Progenitor cell of endocrine pancreas (in vitro differentiated cells): ENCODE measurements at regions not wholly inside any gene's neighbourhood (a gene's known extent, or its start where the extent isn't known, plus 50 kb on each side); places are given as distances from the start of the nearest gene placed in this dataset.

Experiments
- DNase-seq: peaks from one replicate; pipeline ENCODE4 v3.0.0; 2021; ENCODE audit warnings: low spot score; ENCODE audit not compliant: unreplicated experiment
- H3K27ac Mint-ChIP-seq: 2 replicates; pipeline ENCODE4 v1.8.0; 2021; ENCODE audit warnings: mild to moderate bottlenecking, moderate library complexity, mixed read lengths
- H3K27me3 Mint-ChIP-seq: 2 replicates; pipeline ENCODE4 v1.8.0; 2021; ENCODE audit warnings: mixed read lengths
- H3K36me3 Mint-ChIP-seq: 2 replicates; pipeline ENCODE4 v1.8.0; 2022; ENCODE audit warnings: mixed read lengths; ENCODE audit not compliant: insufficient read depth
- H3K4me1 Mint-ChIP-seq: 2 replicates; pipeline ENCODE4 v1.8.0; 2021; ENCODE audit warnings: low read depth, mixed read lengths
- H3K4me3 Mint-ChIP-seq: 2 replicates; pipeline ENCODE4 v1.8.0; 2021; ENCODE audit warnings: low read depth, mild to moderate bottlenecking, moderate library complexity, mixed read lengths
- H3K9me3 Mint-ChIP-seq: 2 replicates; pipeline ENCODE4 v1.8.0; 2021; ENCODE audit warnings: low read depth, mixed read lengths
- TF ChIP-seq, protein P1 (sequence below): fragments of 200-600 bp; sonication (generic); IDR thresholded peaks from one replicate; pipeline ENCODE4 v1.5.0; 2021; ENCODE audit warnings: antibody characterized with exemption, mild to moderate bottlenecking; ENCODE audit not compliant: unreplicated experiment

DNA sequence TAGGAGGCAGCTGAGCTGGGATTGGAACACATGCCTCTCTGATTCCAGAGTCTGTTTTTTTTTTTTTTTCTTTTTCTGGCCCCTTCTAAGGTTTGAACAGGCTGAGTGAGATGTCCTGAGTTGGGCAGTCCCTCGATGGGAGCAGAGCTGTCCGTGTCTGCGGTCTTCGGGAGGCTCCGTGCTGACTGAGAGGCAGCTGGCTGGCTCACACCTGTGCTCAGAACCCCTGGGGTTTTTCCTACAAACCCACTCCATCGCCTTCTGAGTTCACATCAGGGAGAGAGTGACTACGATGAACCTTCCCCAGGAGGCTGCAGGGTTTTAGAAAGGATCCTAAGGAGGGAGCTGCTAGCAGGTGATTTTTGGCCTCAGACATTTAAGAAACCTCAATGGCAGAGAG, 92.5 kb downstream of the IRF8 start:
- Mint-ChIP-seq H3K36me3 (no peaks in the 10 kb centered on the region), H3K4me3 (no peak overlapping the region), H3K4me1 (no peaks in the 10 kb centered on the region), H3K27ac (no peak overlapping the region), H3K9me3 (no peaks in the 10 kb centered on the region), H3K27me3 (peaks cover 50% of the 10 kb centered on the region)
- no peak for DNase-seq
- TF ChIP-seq, protein P1, sequence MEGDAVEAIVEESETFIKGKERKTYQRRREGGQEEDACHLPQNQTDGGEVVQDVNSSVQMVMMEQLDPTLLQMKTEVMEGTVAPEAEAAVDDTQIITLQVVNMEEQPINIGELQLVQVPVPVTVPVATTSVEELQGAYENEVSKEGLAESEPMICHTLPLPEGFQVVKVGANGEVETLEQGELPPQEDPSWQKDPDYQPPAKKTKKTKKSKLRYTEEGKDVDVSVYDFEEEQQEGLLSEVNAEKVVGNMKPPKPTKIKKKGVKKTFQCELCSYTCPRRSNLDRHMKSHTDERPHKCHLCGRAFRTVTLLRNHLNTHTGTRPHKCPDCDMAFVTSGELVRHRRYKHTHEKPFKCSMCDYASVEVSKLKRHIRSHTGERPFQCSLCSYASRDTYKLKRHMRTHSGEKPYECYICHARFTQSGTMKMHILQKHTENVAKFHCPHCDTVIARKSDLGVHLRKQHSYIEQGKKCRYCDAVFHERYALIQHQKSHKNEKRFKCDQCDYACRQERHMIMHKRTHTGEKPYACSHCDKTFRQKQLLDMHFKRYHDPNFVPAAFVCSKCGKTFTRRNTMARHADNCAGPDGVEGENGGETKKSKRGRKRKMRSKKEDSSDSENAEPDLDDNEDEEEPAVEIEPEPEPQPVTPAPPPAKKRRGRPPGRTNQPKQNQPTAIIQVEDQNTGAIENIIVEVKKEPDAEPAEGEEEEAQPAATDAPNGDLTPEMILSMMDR: no peak

- Mint-ChIP-seq H3K27me3 (peaks cover 50% of the 10 kb centered on the region), H3K4me3 (no peak overlapping the region), H3K9me3 (no peaks in the 10 kb centered on the region), H3K4me1 (no peaks in the 10 kb centered on the region), H3K36me3 (no peaks in the 10 kb centered on the region), H3K27ac (no peak overlapping the region)
- TF ChIP-seq, protein P1: no peak
- no peak for DNase-seq
Observed at GRCh38 chr16:85991856-85992255, 92.9 kb downstream of the IRF8 start.

- Mint-ChIP-seq H3K9me3 (no peaks in the 10 kb centered on the region), H3K4me1 (no peaks in the 10 kb centered on the region), H3K36me3 (no peaks in the 10 kb centered on the region), H3K4me3 (no peak overlapping the region), H3K27me3 (peaks cover 50% of the 10 kb centered on the region), H3K27ac (no peak overlapping the region)
- DNase-seq: no peak
- TF ChIP-seq, protein P1: no peak
Observed at GRCh38 chr16:85992359-85992758, 93.4 kb downstream of the IRF8 start.

GRCh38 chr16:85992779-85993178, 93.8 kb downstream of the IRF8 start:
- no peaks in the 10 kb centered on the region for H3K4me1 Mint-ChIP-seq
- H3K9me3 Mint-ChIP-seq: no peaks in the 10 kb centered on the region
- no peak overlapping the region for H3K4me3 Mint-ChIP-seq
- peaks cover 49% of the 10 kb centered on the region for H3K27me3 Mint-ChIP-seq
- H3K36me3 Mint-ChIP-seq: no peaks in the 10 kb centered on the region
- TF ChIP-seq, protein P1: no peak
- DNase-seq: no peak
- H3K27ac Mint-ChIP-seq: no peak overlapping the region

DNA sequence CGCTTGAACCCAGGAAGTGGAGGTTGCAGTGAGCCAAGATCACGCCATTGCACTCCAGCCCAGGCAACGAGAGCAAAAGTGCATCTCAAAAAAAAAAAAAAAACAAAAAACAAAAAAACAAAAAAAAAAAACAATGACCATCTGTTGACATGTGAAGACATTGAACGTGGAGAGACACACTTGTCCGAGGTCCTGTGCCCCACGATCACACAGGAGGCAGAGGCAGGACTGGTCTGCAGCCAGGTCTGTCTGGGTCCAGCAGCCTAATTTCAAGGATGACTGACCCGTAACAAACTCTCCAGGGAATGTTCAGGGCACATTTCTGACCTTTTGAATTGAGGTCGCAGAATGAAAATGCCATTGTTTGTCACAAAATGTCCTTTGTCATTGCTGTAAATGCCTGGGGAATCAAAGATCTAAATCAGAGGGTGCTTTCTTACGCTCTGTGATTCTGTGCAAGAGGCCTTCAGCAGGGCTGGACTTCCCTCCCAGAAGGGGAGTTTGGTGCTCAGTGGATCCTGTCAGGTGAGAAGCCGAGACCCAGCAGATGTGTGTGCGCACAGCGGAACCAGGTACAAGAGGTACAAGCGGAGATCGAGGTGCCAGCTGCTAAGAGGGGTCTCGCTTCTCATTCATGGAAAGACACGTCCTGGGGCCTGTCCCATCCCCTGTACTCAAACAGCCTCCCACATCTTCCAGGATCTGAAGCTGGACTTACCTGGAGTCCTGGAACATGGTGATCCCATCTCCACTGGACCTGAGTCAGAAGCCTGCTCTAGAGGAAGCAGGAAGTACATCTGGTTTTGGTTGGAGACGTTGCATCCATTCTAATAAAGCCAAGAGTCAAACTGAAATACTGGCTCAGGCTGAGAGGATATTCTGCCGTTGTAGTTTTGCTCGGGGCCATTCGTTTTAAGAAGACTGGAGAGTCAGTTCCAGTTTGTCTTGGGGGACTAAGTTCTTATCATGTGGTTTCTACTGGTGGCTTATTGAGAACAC, 95.8 kb downstream of the IRF8 start:
- TF ChIP-seq, protein P1: no peak
- Mint-ChIP-seq H3K36me3 (no peaks in the 10 kb centered on the region), H3K27me3 (peaks cover 40% of the 10 kb centered on the region), H3K27ac (no peak overlapping the region), H3K9me3 (no peaks in the 10 kb centered on the region), H3K4me1 (no peaks in the 10 kb centered on the region), H3K4me3 (no peak overlapping the region)
- no peak for DNase-seq
